ENCODE measurements at regions not wholly inside any gene's neighbourhood (a gene's known extent, or its start where the extent isn't known, plus 50 kb on each side); places are given as distances from the start of the nearest gene placed in this dataset.
A peak's percentile ranks its signal among the peaks of the same experiment; 100 is the strongest.

DNA sequence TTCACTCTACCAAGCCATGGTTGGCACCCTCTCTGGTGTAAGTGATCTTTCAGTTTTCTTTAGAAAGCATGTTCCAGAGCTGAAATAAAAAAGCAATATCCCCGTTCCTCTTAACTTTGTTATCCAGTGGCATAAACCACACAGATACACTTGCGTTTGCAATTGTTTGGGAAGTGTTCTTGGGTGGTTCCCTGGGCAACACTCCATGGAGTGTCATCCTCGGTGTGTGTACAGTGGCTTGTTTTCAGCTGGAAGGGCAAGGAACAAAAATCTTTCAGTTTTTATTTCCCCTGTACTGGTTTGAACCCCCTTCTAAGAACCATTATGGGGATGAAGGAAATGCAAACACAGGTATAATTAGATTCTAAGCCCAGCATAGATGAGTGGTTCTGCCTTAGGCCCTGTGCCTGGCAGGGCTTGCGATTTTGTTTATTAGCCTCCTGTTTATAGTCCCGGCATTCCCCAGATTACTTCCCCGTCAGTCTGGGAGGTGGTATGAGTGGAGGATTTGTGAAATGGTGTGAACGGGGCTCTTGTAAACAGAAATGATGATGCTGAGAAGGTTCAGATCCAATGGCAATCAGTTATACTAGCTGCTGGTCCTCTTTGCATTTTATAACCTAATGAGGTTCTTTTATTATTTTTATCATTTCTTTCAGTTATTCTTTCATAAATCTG, 76.0 kb upstream of the CD180 start:
- Histone ChIP-seq H3K27me3 (ENCODE audit: insufficient read depth, low read length) (no peaks in the 10 kb centered on the region), H4K12ac (ENCODE audit: low read depth, low read length) (no peak overlapping the region), H2BK120ac (ENCODE audit: insufficient read depth, low read length, poor library complexity) (no peak overlapping the region), H2AFZ (ENCODE audit: insufficient read depth, low read length, poor library complexity) (no peak overlapping the region), H3K9me3 (ENCODE audit: insufficient read depth, low read depth, low read length) (peaks cover 3% of the 10 kb centered on the region), H3K14ac (ENCODE audit: low read length) (no peak overlapping the region), H4K8ac (ENCODE audit: low read depth, low read length) (no peak overlapping the region), H3K4me1 (ENCODE audit: control insufficient read depth in 1 of 2, insufficient read depth in 2 of 2, low read length in 2 of 2) (peaks cover 3 to 8% of the 10 kb centered on the region in 2 experiments), H2AK5ac (ENCODE audit: low read length) (no peak overlapping the region), H2BK12ac (ENCODE audit: low read length) (no peak overlapping the region), H3K23ac (ENCODE audit: low read length) (no peak overlapping the region), H3K4me3 (ENCODE audit: low read depth, low read length) (no peak overlapping the region), H3K79me2 (ENCODE audit: control insufficient read depth, insufficient read depth, low read length, poor library complexity) (no peaks in the 10 kb centered on the region), H3K36me3 (ENCODE audit: control insufficient read depth in 1 of 2, insufficient read depth in 2 of 2, low read length in 2 of 2) (no peaks in the 10 kb centered on the region), H4K91ac (ENCODE audit: low read depth, low read length) (no peak overlapping the region), H3K4me2 (ENCODE audit: low read length) (no peak overlapping the region), H3K79me1 (ENCODE audit: low read length) (no peaks in the 10 kb centered on the region), H3K18ac (ENCODE audit: low read length) (no peak overlapping the region), H3K9ac (ENCODE audit: low read length) (no peak overlapping the region), H3K27ac (ENCODE audit: low read depth, low read length) (no peak overlapping the region), H3K4ac (ENCODE audit: low read depth, low read length) (no peak overlapping the region), H2BK5ac (ENCODE audit: low read depth, low read length, poor library complexity) (no peak overlapping the region)
- DNase-seq: no peak
- no CpG with 5 or more reads among the region's 7 CpGs for WGBS (ENCODE audit: extremely low coverage, insufficient coverage, insufficient read length)

DNA sequence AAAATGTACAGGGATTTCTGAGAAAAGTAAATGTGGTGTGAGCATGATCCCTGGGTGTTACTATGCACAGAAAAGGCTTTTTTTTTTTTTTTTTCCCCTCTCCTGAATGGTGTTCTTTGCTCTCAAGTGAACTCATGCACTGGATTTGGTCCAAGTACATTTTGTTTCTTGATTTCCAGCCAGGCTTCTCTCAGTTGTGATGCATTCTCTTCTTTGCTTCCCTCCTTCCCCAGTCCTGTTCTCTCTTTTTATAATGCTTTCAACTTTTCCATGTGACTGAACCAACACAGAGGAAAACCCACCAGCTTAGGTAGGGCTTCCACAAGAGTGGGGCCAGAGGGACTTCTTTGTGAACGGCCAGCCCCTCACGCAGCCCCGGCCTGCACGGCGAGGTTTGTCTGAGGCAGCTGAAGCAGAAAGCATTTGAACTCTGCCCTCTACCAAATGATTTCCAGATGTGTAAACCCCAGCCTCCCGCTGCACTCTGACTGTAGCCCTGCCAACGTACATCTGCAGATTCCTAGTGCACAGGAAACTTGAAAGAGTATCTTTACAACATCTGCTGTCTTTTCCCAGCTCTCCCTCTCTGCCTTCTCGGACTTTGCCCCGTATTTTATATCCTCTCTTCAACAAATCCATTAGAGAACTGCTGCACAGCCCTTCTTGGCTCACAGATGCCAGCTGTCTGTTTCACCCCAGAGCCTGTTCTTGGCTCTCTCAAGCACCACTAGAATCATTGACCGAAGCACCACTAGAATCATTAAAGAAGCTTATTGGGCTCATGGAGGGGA, 71.8 kb upstream of the CD180 start:
- H3K4ac ChIP-seq (ENCODE audit: low read depth, low read length): no peak overlapping the region
- no peak overlapping the region for H4K8ac ChIP-seq (ENCODE audit: low read depth, low read length)
- no peak overlapping the region for H3K4me2 ChIP-seq (ENCODE audit: low read length)
- no peak overlapping the region for H2BK12ac ChIP-seq (ENCODE audit: low read length)
- H3K18ac ChIP-seq (ENCODE audit: low read length): no peak overlapping the region
- H2AK5ac ChIP-seq (ENCODE audit: low read length): no peak overlapping the region
- no peak overlapping the region for H3K14ac ChIP-seq (ENCODE audit: low read length)
- no peak overlapping the region for H4K12ac ChIP-seq (ENCODE audit: low read depth, low read length)
- H3K36me3 ChIP-seq (ENCODE audit: control insufficient read depth in 1 of 2, insufficient read depth in 2 of 2, low read length in 2 of 2): no peaks in the 10 kb centered on the region
- H2BK5ac ChIP-seq (ENCODE audit: low read depth, low read length, poor library complexity): no peak overlapping the region
- no peak overlapping the region for H3K23ac ChIP-seq (ENCODE audit: low read length)
- no peaks in the 10 kb centered on the region for H3K79me1 ChIP-seq (ENCODE audit: low read length)
- H3K9me3 ChIP-seq (ENCODE audit: insufficient read depth, low read depth, low read length): no peaks in the 10 kb centered on the region
- no peak overlapping the region for H3K27ac ChIP-seq (ENCODE audit: low read depth, low read length)
- DNase-seq: no peak
- no peak overlapping the region for H3K4me3 ChIP-seq (ENCODE audit: low read depth, low read length)
- H2AFZ ChIP-seq (ENCODE audit: insufficient read depth, low read length, poor library complexity): no peak overlapping the region
- H4K91ac ChIP-seq (ENCODE audit: low read depth, low read length): no peak overlapping the region
- WGBS (ENCODE audit: extremely low coverage, insufficient coverage, insufficient read length): no CpG with 5 or more reads among the region's 10 CpGs
- no peaks in the 10 kb centered on the region for H3K27me3 ChIP-seq (ENCODE audit: insufficient read depth, low read length)
- H3K79me2 ChIP-seq (ENCODE audit: control insufficient read depth, insufficient read depth, low read length, poor library complexity): no peaks in the 10 kb centered on the region
- H2BK120ac ChIP-seq (ENCODE audit: insufficient read depth, low read length, poor library complexity): no peak overlapping the region
- no peak overlapping the region for H3K9ac ChIP-seq (ENCODE audit: low read length)
- H3K4me1 ChIP-seq (ENCODE audit: control insufficient read depth in 1 of 2, insufficient read depth in 2 of 2, low read length in 2 of 2): peaks cover 3 to 8% of the 10 kb centered on the region in 2 experiments

DNA sequence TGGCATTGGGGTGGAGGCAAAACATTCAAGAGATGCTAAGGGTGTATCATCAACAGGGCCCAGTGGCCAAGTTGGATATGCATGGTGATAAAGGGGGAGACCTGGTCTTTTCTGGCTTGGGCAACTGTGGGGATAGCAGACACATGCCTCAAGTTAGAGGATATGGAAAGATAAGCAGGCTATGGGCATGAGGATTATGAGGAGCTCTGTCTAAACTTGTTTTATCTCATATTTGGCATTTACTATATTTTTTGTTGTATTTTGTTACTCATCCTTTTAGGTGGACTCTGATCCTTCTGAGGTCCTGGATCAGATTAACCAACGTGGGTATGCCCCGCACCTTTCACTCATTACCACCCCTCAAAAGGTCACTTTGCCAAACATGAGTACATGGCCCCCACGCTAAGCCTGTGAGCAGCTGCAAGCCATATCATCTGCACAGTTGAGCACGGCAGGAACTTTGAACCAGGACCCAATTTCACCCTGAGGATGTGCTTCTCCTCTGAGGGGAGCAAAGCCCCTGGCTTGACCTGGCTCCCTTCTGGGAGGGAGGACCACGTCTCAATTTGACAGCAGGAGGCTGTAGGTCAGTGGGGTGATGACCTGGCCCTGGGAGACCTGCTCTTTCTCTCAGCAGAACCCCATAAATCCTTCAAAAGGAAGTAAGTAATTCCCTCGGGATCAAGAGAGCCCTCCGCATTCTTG, 71.1 kb upstream of the CD180 start:
- H3K9ac ChIP-seq (ENCODE audit: low read length): no peak overlapping the region
- H3K4me2 ChIP-seq (ENCODE audit: low read length): no peak overlapping the region
- H3K23ac ChIP-seq (ENCODE audit: low read length): no peak overlapping the region
- no peak overlapping the region for H2AK5ac ChIP-seq (ENCODE audit: low read length)
- no peaks in the 10 kb centered on the region for H3K27me3 ChIP-seq (ENCODE audit: insufficient read depth, low read length)
- no peaks in the 10 kb centered on the region for H3K79me2 ChIP-seq (ENCODE audit: control insufficient read depth, insufficient read depth, low read length, poor library complexity)
- no peak overlapping the region for H4K12ac ChIP-seq (ENCODE audit: low read depth, low read length)
- no peaks in the 10 kb centered on the region for H3K79me1 ChIP-seq (ENCODE audit: low read length)
- H3K4me3 ChIP-seq (ENCODE audit: low read depth, low read length): no peak overlapping the region
- H2AFZ ChIP-seq (ENCODE audit: insufficient read depth, low read length, poor library complexity): no peak overlapping the region
- no peak overlapping the region for H3K18ac ChIP-seq (ENCODE audit: low read length)
- no peak overlapping the region for H4K8ac ChIP-seq (ENCODE audit: low read depth, low read length)
- no peak overlapping the region for H4K91ac ChIP-seq (ENCODE audit: low read depth, low read length)
- H3K9me3 ChIP-seq (ENCODE audit: insufficient read depth, low read depth, low read length): no peaks in the 10 kb centered on the region
- H3K36me3 ChIP-seq (ENCODE audit: control insufficient read depth in 1 of 2, insufficient read depth in 2 of 2, low read length in 2 of 2): no peaks in the 10 kb centered on the region
- H3K14ac ChIP-seq (ENCODE audit: low read length): no peak overlapping the region
- no peak overlapping the region for H2BK5ac ChIP-seq (ENCODE audit: low read depth, low read length, poor library complexity)
- H2BK120ac ChIP-seq (ENCODE audit: insufficient read depth, low read length, poor library complexity): no peak overlapping the region
- H3K4me1 ChIP-seq (ENCODE audit: control insufficient read depth in 1 of 2, insufficient read depth in 2 of 2, low read length in 2 of 2): peaks cover 3 to 8% of the 10 kb centered on the region in 2 experiments
- peak in 1 of 2 donors; percentile 52 for DNase-seq
- H3K27ac ChIP-seq (ENCODE audit: low read depth, low read length): no peak overlapping the region
- WGBS (ENCODE audit: extremely low coverage, insufficient coverage, insufficient read length): no CpG with 5 or more reads among the region's 7 CpGs
- H2BK12ac ChIP-seq (ENCODE audit: low read length): no peak overlapping the region
- no peak overlapping the region for H3K4ac ChIP-seq (ENCODE audit: low read depth, low read length)

DNA sequence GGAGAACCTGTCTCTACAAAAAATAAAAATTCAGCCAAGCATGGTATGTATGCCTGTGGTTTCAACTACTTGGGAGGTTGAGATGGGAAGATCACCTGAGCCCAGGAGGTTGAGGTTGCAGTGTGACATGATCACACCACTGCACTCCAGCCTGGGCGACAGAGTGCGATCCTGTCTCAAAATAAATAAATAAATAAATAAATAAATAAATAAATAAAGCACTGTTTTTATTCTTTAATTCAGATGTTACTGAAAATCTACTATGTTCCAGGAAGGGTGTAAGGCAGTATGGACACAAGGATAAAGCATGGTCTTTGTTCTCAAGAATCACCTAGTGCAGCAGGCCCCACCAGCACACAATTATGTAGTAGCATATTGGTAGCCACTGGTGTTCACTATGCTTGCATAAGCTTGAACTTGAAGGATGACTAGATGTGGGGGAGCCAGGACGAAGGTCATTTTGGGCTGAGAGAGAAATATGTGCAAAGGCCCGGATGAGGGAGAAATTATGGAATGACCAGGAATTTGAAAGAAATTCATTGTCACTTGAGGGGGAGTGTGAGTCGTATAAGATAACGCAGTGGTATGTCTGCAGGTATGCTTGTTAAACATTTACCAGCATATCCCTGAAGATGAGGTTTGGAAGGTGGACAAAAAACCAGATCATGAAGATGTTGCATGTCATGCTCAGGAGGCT, 70.2 kb upstream of the CD180 start:
- no peaks in the 10 kb centered on the region for H3K36me3 ChIP-seq (ENCODE audit: control insufficient read depth in 1 of 2, insufficient read depth in 2 of 2, low read length in 2 of 2)
- DNase-seq: peak; percentile 57 to 96
- H3K4me3 ChIP-seq (ENCODE audit: low read depth, low read length): no peak overlapping the region
- WGBS (ENCODE audit: extremely low coverage, insufficient coverage, insufficient read length): no CpG with 5 or more reads among the region's 6 CpGs
- H3K9ac ChIP-seq (ENCODE audit: low read length): no peak overlapping the region
- H3K9me3 ChIP-seq (ENCODE audit: insufficient read depth, low read depth, low read length): no peaks in the 10 kb centered on the region
- no peak overlapping the region for H3K23ac ChIP-seq (ENCODE audit: low read length)
- no peaks in the 10 kb centered on the region for H3K79me2 ChIP-seq (ENCODE audit: control insufficient read depth, insufficient read depth, low read length, poor library complexity)
- no peak overlapping the region for H3K18ac ChIP-seq (ENCODE audit: low read length)
- no peak overlapping the region for H4K12ac ChIP-seq (ENCODE audit: low read depth, low read length)
- no peak overlapping the region for H2BK120ac ChIP-seq (ENCODE audit: insufficient read depth, low read length, poor library complexity)
- H4K91ac ChIP-seq (ENCODE audit: low read depth, low read length): no peak overlapping the region
- no peak overlapping the region for H3K4ac ChIP-seq (ENCODE audit: low read depth, low read length)
- H3K27me3 ChIP-seq (ENCODE audit: insufficient read depth, low read length): no peaks in the 10 kb centered on the region
- H3K4me1 ChIP-seq (ENCODE audit: control insufficient read depth in 1 of 2, insufficient read depth in 2 of 2, low read length in 2 of 2): peaks cover 3 to 8% of the 10 kb centered on the region in 2 experiments
- no peak overlapping the region for H4K8ac ChIP-seq (ENCODE audit: low read depth, low read length)
- no peaks in the 10 kb centered on the region for H3K79me1 ChIP-seq (ENCODE audit: low read length)
- H3K14ac ChIP-seq (ENCODE audit: low read length): no peak overlapping the region
- no peak overlapping the region for H3K27ac ChIP-seq (ENCODE audit: low read depth, low read length)
- no peak overlapping the region for H2AK5ac ChIP-seq (ENCODE audit: low read length)
- no peak overlapping the region for H2AFZ ChIP-seq (ENCODE audit: insufficient read depth, low read length, poor library complexity)
- no peak overlapping the region for H3K4me2 ChIP-seq (ENCODE audit: low read length)
- H2BK12ac ChIP-seq (ENCODE audit: low read length): no peak overlapping the region
- H2BK5ac ChIP-seq (ENCODE audit: low read depth, low read length, poor library complexity): no peak overlapping the region
